H9 (cell line): ENCODE measurements at regions not wholly inside any gene's neighbourhood (a gene's known extent, or its start where the extent isn't known, plus 50 kb on each side); places are given as distances from the start of the nearest gene placed in this dataset.

Experiments used
- DNase-seq: peaks from one replicate; pipeline ENCODE4 v3.0.0-alpha.2; 2017
- H2AFZ ChIP-seq: one replicate; pipeline ENCODE4 v1.6.1; 2013; ENCODE audit warnings: mild to moderate bottlenecking, low read length, control low read depth, moderate library complexity
- H2AK5ac ChIP-seq: 2 replicates; pipeline ENCODE4 v1.6.1; 2013; ENCODE audit warnings: low read length, control low read depth, mixed read lengths; ENCODE audit not compliant: insufficient read length
- H2BK120ac ChIP-seq: one replicate; pipeline ENCODE4 v1.6.1; 2013; ENCODE audit warnings: low read depth, mild to moderate bottlenecking, low read length, control low read depth, inconsistent platforms; ENCODE audit not compliant: poor library complexity, severe bottlenecking
- H2BK12ac ChIP-seq: 2 replicates; pipeline ENCODE4 v1.6.1; 2013; ENCODE audit warnings: low read length, control low read depth, mixed read lengths, low read depth; ENCODE audit not compliant: insufficient read length
- H2BK15ac ChIP-seq: 2 replicates; pipeline ENCODE4 v1.6.1; 2013; ENCODE audit warnings: low read depth, low read length, control low read depth
- H2BK20ac ChIP-seq: one replicate; pipeline ENCODE4 v1.6.1; 2013; ENCODE audit warnings: low read depth, mild to moderate bottlenecking, low read length, control low read depth, inconsistent platforms; ENCODE audit not compliant: poor library complexity, severe bottlenecking
- H2BK5ac ChIP-seq: 2 replicates; pipeline ENCODE4 v1.6.1; 2013; ENCODE audit warnings: low read length, control low read depth, mixed read lengths; ENCODE audit not compliant: insufficient read length
- H3K14ac ChIP-seq: 2 replicates; pipeline ENCODE4 v1.6.1; 2013; ENCODE audit warnings: low read length, control low read depth; ENCODE audit not compliant: insufficient read depth
- H3K18ac ChIP-seq: 2 replicates; pipeline ENCODE4 v1.6.1; 2013; ENCODE audit warnings: low read depth, mild to moderate bottlenecking, mixed read lengths, low read length, control low read depth; ENCODE audit not compliant: insufficient read length
- H3K23ac ChIP-seq: 2 replicates; pipeline ENCODE4 v1.6.1; 2013; ENCODE audit warnings: low read length, control low read depth, mixed read lengths, low read depth; ENCODE audit not compliant: insufficient read length
- H3K23me2 ChIP-seq: 2 replicates; pipeline ENCODE4 v1.6.1; 2013; ENCODE audit warnings: low read depth, mild to moderate bottlenecking, mixed read lengths, low read length, control low read depth; ENCODE audit not compliant: insufficient read length, poor library complexity, severe bottlenecking
- H3K27ac ChIP-seq: 2 replicates; pipeline ENCODE4 v1.5.1; 2013; ENCODE audit warnings: low read length, control low read depth, mixed read lengths, low read depth; ENCODE audit not compliant: insufficient read length
- H3K27me3 ChIP-seq: 2 replicates; pipeline ENCODE4 v1.6.1; 2013; ENCODE audit warnings: low read length, control low read depth, inconsistent platforms; ENCODE audit not compliant: insufficient read depth
- H3K4ac ChIP-seq: 2 replicates; pipeline ENCODE4 v1.6.1; 2013; ENCODE audit warnings: low read depth, mild to moderate bottlenecking, control low read depth, inconsistent platforms, low read length, moderate library complexity
- H3K4me1 ChIP-seq: 2 replicates; pipeline ENCODE4 v1.6.1; 2013; ENCODE audit warnings: low read length, control low read depth, inconsistent platforms; ENCODE audit not compliant: insufficient read depth
- H3K4me2 ChIP-seq: 2 replicates; pipeline ENCODE4 v1.6.1; 2013; ENCODE audit warnings: low read length, control low read depth, mixed read lengths; ENCODE audit not compliant: insufficient read length, insufficient read depth
- H3K56ac ChIP-seq: 2 replicates; pipeline ENCODE4 v1.6.1; 2013; ENCODE audit warnings: low read depth, mild to moderate bottlenecking, mixed read lengths, low read length, control low read depth; ENCODE audit not compliant: insufficient read length
- H3K79me1 ChIP-seq: 2 replicates; pipeline ENCODE4 v1.6.1; 2013; ENCODE audit warnings: low read depth, mild to moderate bottlenecking, moderate library complexity, low read length, control low read depth, inconsistent platforms; ENCODE audit not compliant: insufficient read depth, poor library complexity, severe bottlenecking
- H3K79me2 ChIP-seq: 2 replicates; pipeline ENCODE4 v1.6.1; 2013; ENCODE audit warnings: low read length, control low read depth, inconsistent platforms; ENCODE audit not compliant: insufficient read depth
- H3K9ac ChIP-seq: 2 replicates; pipeline ENCODE4 v1.6.1; 2013; ENCODE audit warnings: low read length, control low read depth, mixed read lengths; ENCODE audit not compliant: insufficient read length; ENCODE audit errors: extremely low read depth
- H3K9me3 ChIP-seq: one replicate; pipeline ENCODE4 v1.6.1; 2013; ENCODE audit warnings: low read depth, low read length, inconsistent platforms; ENCODE audit not compliant: control insufficient read depth
- H3T11ph ChIP-seq: one replicate; pipeline ENCODE4 v1.6.1; 2013; ENCODE audit warnings: mild to moderate bottlenecking, low read length, control low read depth, inconsistent platforms
- H4K20me1 ChIP-seq: one replicate; pipeline ENCODE4 v1.6.1; 2013; ENCODE audit not compliant: control insufficient read depth, insufficient read length, insufficient read depth
- H4K5ac ChIP-seq: 2 replicates; pipeline ENCODE4 v1.6.1; 2013; ENCODE audit warnings: low read depth, mild to moderate bottlenecking, mixed read lengths, low read length, control low read depth; ENCODE audit not compliant: insufficient read length
- H4K8ac ChIP-seq: replicated peaks from 2 replicates; pipeline ENCODE4 v1.6.1; 2013; ENCODE audit warnings: low read length, control low read depth, mixed read lengths, low read depth; ENCODE audit not compliant: insufficient read length
- H4K91ac ChIP-seq: 2 replicates; pipeline ENCODE4 v1.6.1; 2013; ENCODE audit warnings: low read depth, mild to moderate bottlenecking, moderate library complexity, mixed read lengths, low read length, control low read depth; ENCODE audit not compliant: insufficient read length
- H3K27ac Mint-ChIP-seq, 3 experiments: 2 replicates in 2 of 3; 3 replicates in 1 of 3; pipeline ENCODE4 v1.8.0; 2020 to 2021; ENCODE audit warnings: mixed read lengths in 3 of 3, mild to moderate bottlenecking in 1 of 3, moderate library complexity in 1 of 3
- H3K27me3 Mint-ChIP-seq: 2 replicates; pipeline ENCODE4 v1.8.0; 2021; ENCODE audit warnings: low read depth, mild to moderate bottlenecking, moderate library complexity, mixed read lengths
- H3K36me3 Mint-ChIP-seq, 3 experiments: 2 replicates in 2 of 3; 3 replicates in 1 of 3; pipeline ENCODE4 v1.8.0; 2020 to 2021; ENCODE audit warnings: low read depth in 3 of 3, mixed read lengths in 3 of 3; ENCODE audit not compliant: insufficient read depth in 1 of 3
- H3K4me1 Mint-ChIP-seq, 2 experiments: 2 replicates each; pipeline ENCODE4 v1.8.0; 2020; ENCODE audit warnings: mixed read lengths in 2 of 2
- H3K4me3 Mint-ChIP-seq, 2 experiments: 2 replicates in 1 of 2; 3 replicates in 1 of 2; pipeline ENCODE4 v1.8.0; 2020 to 2021; ENCODE audit warnings: mild to moderate bottlenecking in 2 of 2, mixed read lengths in 2 of 2, moderate library complexity in 1 of 2
- H3K9me3 Mint-ChIP-seq, 2 experiments: 2 replicates in 1 of 2; 3 replicates in 1 of 2; pipeline ENCODE4 v1.8.0; 2020; ENCODE audit warnings: mild to moderate bottlenecking in 2 of 2, mixed read lengths in 2 of 2, moderate library complexity in 1 of 2
- WGBS: extraction: QIAGEN DNeasy Blood & Tissue Kit; methylation state at CpG from one replicate; pipeline ENCODE4 v1.1.7; 2013; ENCODE audit warnings: missing lambda C conversion rate, low lambda C conversion rate, mixed read lengths; ENCODE audit not compliant: insufficient read length; ENCODE audit errors: extremely low coverage; 5-methylcytosine and 5-hydroxymethylcytosine counted together
- TF ChIP-seq, protein P1 (sequence below): fragments of 200-600 bp; sonication (generic); conservative IDR thresholded peaks from 3 replicates; pipeline ENCODE4 v1.8.0; 2021; ENCODE audit warnings: antibody characterized with exemption, mild to moderate bottlenecking

DNA sequence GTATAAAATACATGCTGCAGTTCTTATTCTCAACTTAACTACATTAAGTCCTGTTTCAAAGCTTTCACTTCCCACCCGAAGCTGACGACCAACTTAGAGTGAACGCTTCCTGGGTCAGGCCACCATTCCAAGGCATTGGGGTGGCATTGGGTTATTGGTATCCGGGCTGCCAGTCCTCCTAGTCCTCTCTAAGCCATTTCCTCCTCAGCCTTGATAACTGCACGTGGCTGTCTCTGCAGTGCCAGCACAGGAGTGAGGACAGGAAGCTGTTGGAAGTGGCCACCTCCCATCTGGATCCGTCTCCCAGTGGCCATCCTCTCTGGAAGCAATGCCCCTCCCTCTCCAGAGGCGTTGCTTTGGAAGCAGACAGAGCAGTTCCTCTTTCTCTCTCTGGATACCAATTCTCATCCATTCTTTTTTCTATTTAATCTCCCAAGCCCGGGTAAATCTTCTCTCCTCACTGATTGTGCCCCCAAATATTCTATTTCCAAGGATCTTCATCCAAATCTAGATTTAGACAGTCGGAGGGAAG lies 354.7 kb downstream of the EIPR1 start:
- TF ChIP-seq, protein P1, sequence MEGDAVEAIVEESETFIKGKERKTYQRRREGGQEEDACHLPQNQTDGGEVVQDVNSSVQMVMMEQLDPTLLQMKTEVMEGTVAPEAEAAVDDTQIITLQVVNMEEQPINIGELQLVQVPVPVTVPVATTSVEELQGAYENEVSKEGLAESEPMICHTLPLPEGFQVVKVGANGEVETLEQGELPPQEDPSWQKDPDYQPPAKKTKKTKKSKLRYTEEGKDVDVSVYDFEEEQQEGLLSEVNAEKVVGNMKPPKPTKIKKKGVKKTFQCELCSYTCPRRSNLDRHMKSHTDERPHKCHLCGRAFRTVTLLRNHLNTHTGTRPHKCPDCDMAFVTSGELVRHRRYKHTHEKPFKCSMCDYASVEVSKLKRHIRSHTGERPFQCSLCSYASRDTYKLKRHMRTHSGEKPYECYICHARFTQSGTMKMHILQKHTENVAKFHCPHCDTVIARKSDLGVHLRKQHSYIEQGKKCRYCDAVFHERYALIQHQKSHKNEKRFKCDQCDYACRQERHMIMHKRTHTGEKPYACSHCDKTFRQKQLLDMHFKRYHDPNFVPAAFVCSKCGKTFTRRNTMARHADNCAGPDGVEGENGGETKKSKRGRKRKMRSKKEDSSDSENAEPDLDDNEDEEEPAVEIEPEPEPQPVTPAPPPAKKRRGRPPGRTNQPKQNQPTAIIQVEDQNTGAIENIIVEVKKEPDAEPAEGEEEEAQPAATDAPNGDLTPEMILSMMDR: no peak
- H4K5ac ChIP-seq: no peak overlapping the region
- no peak overlapping the region for H3K23ac ChIP-seq
- no peak overlapping the region for H2BK12ac ChIP-seq
- H3K9ac ChIP-seq: no peak overlapping the region
- H3K79me2 ChIP-seq: no peaks in the 10 kb centered on the region
- no peak overlapping the region for H3K4ac ChIP-seq
- no peak overlapping the region for H4K91ac ChIP-seq
- H3K4me1 Mint-ChIP-seq: peaks cover 11 to 14% of the 10 kb centered on the region in 2 experiments
- H3K4me1 ChIP-seq: peaks cover 5% of the 10 kb centered on the region; the same call in 1 of the 2 replicates
- H3K9me3 Mint-ChIP-seq: peaks cover 4 to 13% of the 10 kb centered on the region in 2 experiments; a peak in 4 of 5 replicates
- no peak overlapping the region for H3K18ac ChIP-seq
- no peak overlapping the region for H3K56ac ChIP-seq
- no peak overlapping the region for H2AFZ ChIP-seq
- H3K27me3 Mint-ChIP-seq: peaks cover 9% of the 10 kb centered on the region
- no peak overlapping the region for H2BK120ac ChIP-seq
- no peaks in the 10 kb centered on the region for H3K23me2 ChIP-seq
- H2AK5ac ChIP-seq: no peak overlapping the region
- H3K4me3 Mint-ChIP-seq: no peak overlapping the region
- WGBS: no CpG with 5 or more reads among the region's 9 CpGs
- no peaks in the 10 kb centered on the region for H3K79me1 ChIP-seq
- H2BK20ac ChIP-seq: no peak overlapping the region
- no peaks in the 10 kb centered on the region for H4K20me1 ChIP-seq
- no peak overlapping the region for H3T11ph ChIP-seq
- H3K9me3 ChIP-seq: no peaks in the 10 kb centered on the region
- H2BK15ac ChIP-seq: no peak overlapping the region
- H3K27ac Mint-ChIP-seq: no peak overlapping the region
- H2BK5ac ChIP-seq: no peak overlapping the region
- H3K4me2 ChIP-seq: no peak overlapping the region
- H3K27me3 ChIP-seq: 0 out of 2 replicates have a peak, but pooled peaks cover 2% of the 10 kb centered on the region
- H3K27ac ChIP-seq: no peak overlapping the region
- peaks cover 0 to 5% (median 0%) of the 10 kb centered on the region in 3 experiments; a peak in 4 of 7 replicates for H3K36me3 Mint-ChIP-seq
- peak; percentile 14 for DNase-seq
- no peak overlapping the region for H3K14ac ChIP-seq
- H4K8ac ChIP-seq: no peak overlapping the region
